H1 (cell line): ENCODE measurements at regions not wholly inside any gene's neighbourhood (a gene's known extent, or its start where the extent isn't known, plus 50 kb on each side); places are given as distances from the start of the nearest gene placed in this dataset.
A peak's percentile ranks its signal among the peaks of the same experiment; 100 is the strongest.

Experiments used
- CTCF ChIA-PET: fragments of 300-600 bp; sonication (Branson Sonifier 250); formaldehyde crosslinking; loops from one replicate; lab custom pipeline; 2021; ENCODE audit not compliant: partially characterized antibody; lab: Charles Lee
- POLR2A ChIA-PET: fragments of 300-600 bp; sonication (Branson Sonifier 250); formaldehyde crosslinking; loops from one replicate; lab custom pipeline; 2021; ENCODE audit warnings: inconsistent platforms; ENCODE audit not compliant: partially characterized antibody; lab: Charles Lee
- DNase-seq, 2 experiments: peaks; one replicate each; pipeline versions ENCODE4 v3.0.0 to v3.0.0-alpha.2; 2010 to 2022; ENCODE audit warnings: low spot score in 2 of 2, low read depth in 1 of 2, mixed read lengths in 1 of 2
- FAIRE-seq: peaks from 2 replicates; lab custom pipeline; 2011; peaks lifted over from hg19 to GRCh38; lab: Jason Lieb, UNC
- H2AFZ ChIP-seq: 2 replicates; pipeline ENCODE4 v1.8.1; 2012; ENCODE audit warnings: low read length, inconsistent platforms
- H2AK5ac ChIP-seq: 2 replicates; pipeline ENCODE4 v1.6.1; 2013; ENCODE audit warnings: low read depth, low read length
- H2BK120ac ChIP-seq: replicated peaks from 2 replicates; pipeline ENCODE3; 2013; ENCODE audit warnings: low read depth, low read length, inconsistent platforms
- H2BK12ac ChIP-seq: 2 replicates; pipeline ENCODE4 v1.6.1; 2013; ENCODE audit warnings: low read depth, low read length
- H2BK15ac ChIP-seq: 2 replicates; pipeline ENCODE4 v1.6.1; 2013; ENCODE audit warnings: low read length
- H2BK20ac ChIP-seq: 2 replicates; pipeline ENCODE4 v1.6.1; 2013; ENCODE audit warnings: low read length
- H2BK5ac ChIP-seq: 2 replicates; pipeline ENCODE4 v1.6.1; 2013; ENCODE audit warnings: low read depth, low read length
- H3K14ac ChIP-seq: 2 replicates; pipeline ENCODE4 v1.6.1; 2013; ENCODE audit warnings: inconsistent platforms; ENCODE audit not compliant: insufficient read length
- H3K18ac ChIP-seq: 2 replicates; pipeline ENCODE4 v1.6.1; 2013; ENCODE audit warnings: low read length; ENCODE audit errors: extremely low read depth
- H3K23ac ChIP-seq: 2 replicates; pipeline ENCODE4 v1.6.1; 2013; ENCODE audit warnings: inconsistent platforms; ENCODE audit not compliant: insufficient read length
- H3K23me2 ChIP-seq: 2 replicates; pipeline ENCODE4 v1.6.1; 2013; ENCODE audit warnings: low read depth, low read length
- H3K27ac ChIP-seq: 2 replicates; pipeline ENCODE4 v1.6.1; 2011; ENCODE audit warnings: low read depth, low read length, inconsistent platforms
- H3K27me3 ChIP-seq, 4 experiments: replicated peaks in 1 of 4; 1 replicate in 1 of 4; 2 replicates in 3 of 4; pipeline versions ENCODE4 v1.6.1 to v1.8.1; 2011 to 2013; ENCODE audit warnings: low read length in 3 of 4, mild to moderate bottlenecking in 3 of 4, inconsistent platforms in 2 of 4, mixed read lengths in 2 of 4, moderate library complexity in 1 of 4; ENCODE audit not compliant: control insufficient read depth in 3 of 4, insufficient read depth in 3 of 4; ENCODE audit errors: extremely low read depth in 1 of 4
- H3K36me3 ChIP-seq, 4 experiments: 2 replicates each; pipeline versions ENCODE4 v1.6.1 to v1.8.1; 2011 to 2013; ENCODE audit warnings: mild to moderate bottlenecking in 4 of 4, low read length in 3 of 4, moderate library complexity in 2 of 4, control low read depth in 1 of 4, inconsistent platforms in 1 of 4; ENCODE audit not compliant: insufficient read depth in 4 of 4, control insufficient read depth in 2 of 4
- H3K4ac ChIP-seq: replicated peaks from 2 replicates; pipeline ENCODE3; 2013; ENCODE audit warnings: low read length, low read depth, mixed read lengths, inconsistent platforms; ENCODE audit not compliant: insufficient read length
- H3K4me1 ChIP-seq, 4 experiments: replicated peaks in 1 of 4; 1 replicate in 1 of 4; 2 replicates in 3 of 4; pipeline versions ENCODE4 v1.6.1 to v1.8.1; 2011 to 2013; ENCODE audit warnings: low read length in 3 of 4, inconsistent platforms in 2 of 4, mixed read lengths in 1 of 4; ENCODE audit not compliant: insufficient read depth in 4 of 4, control insufficient read depth in 3 of 4
- H3K4me2 ChIP-seq, 2 experiments: 2 replicates each; pipeline versions ENCODE4 v1.6.1 to v1.8.1; 2011 to 2013; ENCODE audit warnings: low read depth in 2 of 2, low read length in 2 of 2, control low read depth in 1 of 2, inconsistent platforms in 1 of 2, mild to moderate bottlenecking in 1 of 2; ENCODE audit not compliant: insufficient read depth in 1 of 2
- H3K4me3 ChIP-seq, 4 experiments: fragments of 200-600, 300-600 bp in 1 of 4; sonication (generic), shearing (Covaris generic), sonication (Bioruptor Twin) in 1 of 4; 2 replicates each; pipeline versions ENCODE4 v1.5.1 to v1.8.1; 2011 to 2016; ENCODE audit warnings: low read length in 4 of 4, low read depth in 3 of 4, control low read depth in 2 of 4, inconsistent platforms in 2 of 4, mild to moderate bottlenecking in 2 of 4, mixed read lengths in 1 of 4, moderate library complexity in 1 of 4; ENCODE audit not compliant: insufficient read depth in 2 of 4; ENCODE audit errors: extremely low read depth in 1 of 4
- H3K56ac ChIP-seq: replicated peaks from 2 replicates; pipeline ENCODE3; 2013; ENCODE audit warnings: low read depth, mild to moderate bottlenecking, mixed read lengths, low read length, inconsistent platforms; ENCODE audit not compliant: insufficient read length
- H3K79me1 ChIP-seq: 2 replicates; pipeline ENCODE4 v1.6.1; 2013; ENCODE audit warnings: low read depth, low read length, control low read depth
- H3K79me2 ChIP-seq, 2 experiments: 2 replicates each; pipeline versions ENCODE4 v1.6.1 to v1.8.1; 2012 to 2013; ENCODE audit warnings: low read length in 2 of 2, mild to moderate bottlenecking in 2 of 2, inconsistent platforms in 1 of 2; ENCODE audit not compliant: insufficient read depth in 2 of 2, control insufficient read depth in 1 of 2
- H3K9ac ChIP-seq, 4 experiments: replicated peaks in 1 of 4; 1 replicate in 1 of 4; 2 replicates in 3 of 4; pipeline versions ENCODE4 v1.6.1 to v1.8.1; 2011 to 2013; ENCODE audit warnings: low read depth in 3 of 4, low read length in 3 of 4, control low read depth in 2 of 4, mild to moderate bottlenecking in 2 of 4, moderate library complexity in 2 of 4, inconsistent platforms in 1 of 4; ENCODE audit errors: extremely low read depth in 1 of 4
- H3K9me3 ChIP-seq, 2 experiments: 2 replicates each; pipeline versions ENCODE4 v1.6.1 to v1.8.1; 2012 to 2013; ENCODE audit warnings: mild to moderate bottlenecking in 2 of 2, moderate library complexity in 2 of 2, control low read depth in 1 of 2, inconsistent platforms in 1 of 2, low read depth in 1 of 2, low read length in 1 of 2, mixed read lengths in 1 of 2; ENCODE audit not compliant: insufficient read depth in 2 of 2
- H4K20me1 ChIP-seq, 2 experiments: replicated peaks in 1 of 2; 2 replicates each; pipeline versions ENCODE3 to v1.8.1; 2011 to 2013; ENCODE audit warnings: inconsistent platforms in 2 of 2, low read length in 2 of 2, mild to moderate bottlenecking in 1 of 2; ENCODE audit not compliant: insufficient read depth in 2 of 2, control insufficient read depth in 1 of 2
- H4K5ac ChIP-seq: 2 replicates; pipeline ENCODE4 v1.6.1; 2013; ENCODE audit warnings: low read length, low read depth, mixed read lengths, inconsistent platforms; ENCODE audit not compliant: insufficient read length
- H4K8ac ChIP-seq: 2 replicates; pipeline ENCODE4 v1.8.0; 2013; ENCODE audit warnings: mild to moderate bottlenecking, moderate library complexity, low read length, inconsistent platforms; ENCODE audit not compliant: insufficient read depth; ENCODE audit errors: extremely low read depth
- H4K91ac ChIP-seq: replicated peaks from 2 replicates; pipeline ENCODE3; 2013; ENCODE audit warnings: low read length, mixed read lengths, inconsistent platforms; ENCODE audit not compliant: insufficient read length
- EP300 ChIP-seq, 2 experiments: IDR thresholded peaks; 1 replicate in 1 of 2; 2 replicates in 1 of 2; pipeline ENCODE4 v1.6.1; 2011 to 2012; ENCODE audit warnings: low read depth in 2 of 2, low read length in 2 of 2, mild to moderate bottlenecking in 2 of 2, borderline replicate concordance in 1 of 2, inconsistent platforms in 1 of 2, moderate library complexity in 1 of 2
- GTF2F1 ChIP-seq: IDR thresholded peaks from 2 replicates; pipeline ENCODE4 v1.6.1; 2012; ENCODE audit warnings: low read depth, low read length, improper control_type of control experiment, borderline replicate concordance
- MAX ChIP-seq: IDR thresholded peaks from 2 replicates; pipeline ENCODE4 v1.6.1; 2012; ENCODE audit warnings: inconsistent platforms
- PHF8 ChIP-seq: fragments of 200-600 bp; sonication (generic); conservative IDR thresholded peaks from 2 replicates; pipeline ENCODE4 v1.7.1; 2012; ENCODE audit warnings: low read depth, mild to moderate bottlenecking, inconsistent platforms, low read length, moderate library complexity
- POLR2A ChIP-seq, 2 experiments: IDR thresholded peaks; 1 replicate in 1 of 2; 2 replicates in 1 of 2; pipeline ENCODE4 v1.6.1; 2011; ENCODE audit warnings: low read depth in 2 of 2, low read length in 2 of 2, mild to moderate bottlenecking in 2 of 2; ENCODE audit errors: control extremely low read depth in 1 of 2
- SP1 ChIP-seq: IDR thresholded peaks from 2 replicates; pipeline ENCODE4 v1.6.1; 2011; ENCODE audit warnings: low read depth, low read length
- SUZ12 ChIP-seq: fragments of 200-600 bp; sonication (generic); IDR thresholded peaks from 2 replicates; pipeline ENCODE4 v1.6.1; 2012; ENCODE audit warnings: mild to moderate bottlenecking, inconsistent platforms, low read length, moderate library complexity, mixed read lengths
- TAF1 ChIP-seq: IDR thresholded peaks from 2 replicates; pipeline ENCODE4 v1.6.1; 2011; ENCODE audit warnings: mild to moderate bottlenecking, low read depth, low read length
- TAF7 ChIP-seq: optimal IDR thresholded peaks from 2 replicates; pipeline ENCODE3; 2011; ENCODE audit warnings: low read depth, mild to moderate bottlenecking, inconsistent platforms, low read length, moderate library complexity, borderline replicate concordance
- TBP ChIP-seq: IDR thresholded peaks from 2 replicates; pipeline ENCODE4 v1.6.1; 2011; ENCODE audit warnings: low read depth, low read length, improper control_type of control experiment
- WGBS, 2 experiments: shearing (Covaris generic) in 1 of 2; methylation state at CpG; one replicate each; pipeline versions ENCODE4 v1.1.6 to v1.1.7; 2013 to 2015; ENCODE audit warnings: low lambda C conversion rate in 2 of 2, mixed read lengths in 2 of 2, inconsistent platforms in 1 of 2, low coverage in 1 of 2, missing lambda C conversion rate in 1 of 2; ENCODE audit not compliant: insufficient replicate concordance in 2 of 2, insufficient coverage in 1 of 2, insufficient read length in 1 of 2; ENCODE audit errors: extremely low coverage in 1 of 2, missing lambda C conversion rate in 1 of 2; 5-methylcytosine and 5-hydroxymethylcytosine counted together

- Histone ChIP-seq H3K36me3 (peaks cover 0 to 8% (median 4%) of the 10 kb centered on the region in 4 experiments; a peak in 2 of 8 replicates), H3K9me3 (peaks cover 0 to 3% of the 10 kb centered on the region in 2 experiments; a peak in 1 of 4 replicates), H3K79me1 (no peaks in the 10 kb centered on the region), H4K5ac (peak overlapping the region; percentile 94), H2BK120ac (peak overlapping the region; percentile 88), H3K9ac (peak overlapping the region; percentile 11 to 86 (median 70); a peak in 6 of 7 replicates), H3K79me2 (peaks cover 3 to 26% of the 10 kb centered on the region in 2 experiments; a peak in 2 of 4 replicates), H2BK15ac (no peak overlapping the region), H2AK5ac (no peak overlapping the region), H4K8ac (peak overlapping the region; percentile 76; the same call in 1 of the 2 replicates), H3K4me2 (peak overlapping the region; percentile 78 to 81), H2BK12ac (no peak overlapping the region; the same call in 1 of the 2 replicates), H3K4ac (no peak overlapping the region), H3K27me3 (no peaks in the 10 kb centered on the region), H3K27ac (peak overlapping the region; percentile 88), H3K23ac (no peak overlapping the region), H4K91ac (peak overlapping the region; percentile 83), H3K23me2 (peaks cover 4% of the 10 kb centered on the region; the same call in 1 of the 2 replicates), H3K4me1 (peaks cover 2 to 8% (median 6%) of the 10 kb centered on the region in 4 experiments; a peak in 5 of 7 replicates), H2BK20ac (no peak overlapping the region), H3K4me3 (peak overlapping the region; percentile 55 to 74 (median 58)), H2BK5ac (peak overlapping the region; percentile 100), H4K20me1 (no peaks in the 10 kb centered on the region), H3K56ac (peak overlapping the region; percentile 78), H3K18ac (peak overlapping the region; percentile 96), H3K14ac (no peak overlapping the region), H2AFZ (no peak overlapping the region)
- peak; percentile 49 to 55 for DNase-seq
- ChIA-PET CTCF (interaction anchor here (0.9 to 1.8 kb wide), 8 partner anchors 8 to 421 kb away, joined by 3 to 5 read pairs (median 4); no protein-coding TSS in a partner anchor), POLR2A (interaction anchor here (0.8 to 4.9 kb wide), 38 partner anchors 8 to 310 kb away, joined by 3 to 70 read pairs (median 4); no protein-coding TSS in a partner anchor)
- FAIRE-seq: peak; percentile 94
- WGBS, 2 experiments: 0% methylated on average over 5 of the region's 5 CpGs; no CpG with 5 or more reads in 1 of the 2 experiments
- TF ChIP-seq SP1: peak; percentile 72
- no peak for TF ChIP-seq GTF2F1
- TF ChIP-seq TAF1: peak; percentile 49; the same call in 1 of the 2 replicates
- TF ChIP-seq TAF7: peak; percentile 71
- TF ChIP-seq SUZ12: no peak
- peak; percentile 49; the same call in 1 of the 2 replicates for TF ChIP-seq TBP
- 0 out of 2 replicates have a peak, but pooled peaks have one; percentile 15 for TF ChIP-seq PHF8
- TF ChIP-seq POLR2A (IDR thresholded peaks at IDR 0.05; ENCODE audit: control extremely low read depth in 1 of 2, low read depth in 2 of 2, low read length in 2 of 2): peak in 1 of 2 experiments; percentile 68; a peak in 2 of 3 replicates
- peak; percentile 71 for TF ChIP-seq MAX
- no peak for TF ChIP-seq EP300 (IDR thresholded peaks at IDR 0.05; ENCODE audit: borderline replicate concordance in 1 of 2, low read depth in 2 of 2, low read length in 2 of 2)
Measured at GRCh38 chr11:131253142-131253655, 117.2 kb upstream of the NTM start.
